NCI-H1417 (cell line): ENCODE measurements at regions not wholly inside any gene's neighbourhood (a gene's known extent, or its start where the extent isn't known, plus 50 kb on each side); places are given as distances from the start of the nearest gene placed in this dataset.

Source experiments
- DNase-seq, 3 experiments: peaks; one replicate each; lab custom pipeline; 2025; lab: John Stamatoyannopoulos, UW

DNA sequence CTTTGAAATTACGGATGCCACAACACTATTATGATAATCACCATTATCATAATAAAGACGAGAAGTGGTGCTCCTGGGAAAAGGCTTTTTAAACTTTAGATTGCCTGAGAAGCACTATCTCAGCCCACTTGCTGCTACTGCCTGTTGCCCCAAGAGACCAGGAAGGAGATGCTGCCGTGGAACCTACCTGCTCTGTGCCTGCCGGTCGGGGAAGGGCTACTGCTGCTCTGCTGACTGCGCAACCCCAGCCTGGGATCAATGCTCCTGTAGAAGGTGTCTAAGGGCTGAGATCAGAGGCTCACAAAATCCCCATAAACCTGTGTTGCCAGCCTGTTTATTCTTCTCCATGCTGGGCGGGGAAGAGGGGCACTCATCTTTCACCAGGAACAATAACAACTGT lies 145.3 kb upstream of the VCX3B start:
- peak in 1 of 3 experiments; percentile 3 for DNase-seq

DNA sequence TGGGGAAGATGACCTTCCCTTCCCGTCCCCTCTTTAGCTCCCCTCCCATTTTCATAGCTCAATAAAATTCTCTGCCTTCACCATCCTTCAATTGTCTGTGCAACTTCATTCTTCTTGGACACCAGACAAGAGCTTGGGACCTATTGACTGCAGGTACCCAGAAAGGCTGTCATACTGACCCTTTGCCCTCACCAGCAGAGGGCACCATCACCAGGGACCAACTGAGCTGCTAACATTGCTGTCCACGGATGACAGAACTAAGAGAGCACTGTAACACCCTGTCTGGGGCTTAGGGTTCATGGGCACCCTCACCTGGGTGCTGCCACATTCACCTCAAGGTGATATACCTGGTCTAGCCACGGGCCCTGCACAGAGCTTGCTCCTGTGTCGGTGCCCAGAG lies 141.3 kb upstream of the VCX3B start:
- DNase-seq = no peak

DNA sequence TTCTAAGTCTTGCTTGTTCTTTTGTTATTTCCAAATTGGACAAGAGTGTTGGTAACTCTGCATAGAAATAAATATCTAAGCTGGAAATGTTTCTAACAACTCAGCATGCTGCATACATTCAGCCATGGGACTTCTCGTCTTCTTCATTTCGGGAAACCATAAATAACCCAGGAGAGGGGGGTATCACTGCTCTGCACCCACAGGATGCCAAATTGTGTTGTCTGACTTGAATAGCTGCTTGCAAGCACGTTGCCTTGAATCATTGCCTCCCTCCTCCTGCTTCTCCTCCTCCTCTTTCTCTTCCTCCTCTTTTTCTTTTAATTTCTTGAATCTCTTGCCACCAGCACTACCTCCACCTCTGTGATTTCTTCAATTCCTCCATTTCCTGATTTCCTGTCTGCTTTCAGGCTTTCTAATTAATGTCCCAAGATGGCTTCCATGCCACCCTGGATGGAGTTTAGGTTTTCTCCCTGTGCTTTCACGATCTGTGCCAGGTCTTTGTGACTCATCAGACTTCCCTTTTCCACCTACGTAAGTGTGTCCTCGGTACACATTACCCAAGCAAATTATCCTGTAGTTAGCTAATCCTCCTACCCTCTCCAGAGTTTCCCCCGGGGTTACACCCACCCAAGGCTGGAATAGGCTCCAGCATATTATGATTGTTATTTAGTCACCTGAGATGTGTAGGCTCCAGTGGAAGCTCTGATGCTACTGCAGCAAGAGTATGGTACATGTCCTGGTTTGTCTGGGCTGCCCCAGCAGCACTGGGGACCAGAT lies 122.6 kb upstream of the VCX3B start:
- DNase-seq = no peak

DNA sequence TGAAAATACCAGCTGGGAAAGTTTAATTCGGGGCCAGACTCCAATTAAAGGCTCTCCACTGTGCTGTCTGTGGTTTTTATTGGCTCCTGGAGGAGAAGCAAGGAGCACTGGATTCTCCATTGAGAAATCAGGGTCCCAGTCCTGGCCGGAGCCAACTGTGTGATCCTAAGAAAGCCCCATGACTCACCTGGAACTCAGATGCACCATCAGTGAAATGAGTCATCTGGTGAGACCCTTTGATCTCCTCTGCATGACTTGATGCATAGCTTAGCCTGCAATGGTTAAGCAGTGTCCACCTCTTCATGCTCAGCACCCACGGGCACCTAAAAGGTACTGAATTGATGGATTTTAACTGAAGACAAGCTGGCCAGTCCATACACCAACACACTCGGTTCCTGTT lies 119.2 kb upstream of the VCX3B start:
- no peak for DNase-seq

DNA sequence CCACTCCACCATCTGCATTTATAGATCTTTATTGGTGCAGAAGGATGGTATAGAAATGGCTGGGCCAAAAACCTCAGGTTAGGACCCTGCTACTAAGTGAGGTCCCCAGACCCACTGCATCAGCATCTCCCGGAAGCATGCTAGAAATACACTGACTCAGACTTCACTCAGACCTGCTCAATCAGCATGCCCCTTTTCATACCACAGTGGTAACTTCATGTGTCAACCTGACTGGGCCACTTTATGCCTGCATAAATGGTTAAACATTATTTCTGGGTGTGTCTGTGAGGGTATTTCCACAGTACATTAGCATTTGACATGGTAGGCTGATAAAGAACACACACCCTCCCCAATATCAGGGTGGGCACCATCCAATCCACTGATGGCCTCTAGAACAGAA lies 118.6 kb upstream of the VCX3B start:
- DNase-seq = no peak

DNA sequence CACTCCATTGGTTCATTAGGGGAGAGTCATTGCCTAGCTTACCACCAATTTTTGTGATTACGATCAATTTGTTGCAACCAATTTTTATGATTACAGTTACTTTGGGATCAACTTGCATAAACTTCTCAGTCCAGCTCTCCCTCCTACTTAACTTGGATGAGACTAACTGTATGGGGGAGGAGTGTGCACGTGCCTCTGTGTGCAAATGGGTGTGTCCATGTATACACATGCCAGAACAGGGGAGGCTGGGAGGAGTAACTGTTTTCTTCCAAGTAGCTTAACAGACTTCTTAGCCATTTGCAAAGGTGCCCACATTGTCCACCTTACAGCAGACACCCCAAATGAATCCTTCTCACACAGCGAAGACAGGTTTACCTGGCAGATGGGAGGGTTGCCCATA lies 117.7 kb upstream of the VCX3B start:
- no peak for DNase-seq

DNA sequence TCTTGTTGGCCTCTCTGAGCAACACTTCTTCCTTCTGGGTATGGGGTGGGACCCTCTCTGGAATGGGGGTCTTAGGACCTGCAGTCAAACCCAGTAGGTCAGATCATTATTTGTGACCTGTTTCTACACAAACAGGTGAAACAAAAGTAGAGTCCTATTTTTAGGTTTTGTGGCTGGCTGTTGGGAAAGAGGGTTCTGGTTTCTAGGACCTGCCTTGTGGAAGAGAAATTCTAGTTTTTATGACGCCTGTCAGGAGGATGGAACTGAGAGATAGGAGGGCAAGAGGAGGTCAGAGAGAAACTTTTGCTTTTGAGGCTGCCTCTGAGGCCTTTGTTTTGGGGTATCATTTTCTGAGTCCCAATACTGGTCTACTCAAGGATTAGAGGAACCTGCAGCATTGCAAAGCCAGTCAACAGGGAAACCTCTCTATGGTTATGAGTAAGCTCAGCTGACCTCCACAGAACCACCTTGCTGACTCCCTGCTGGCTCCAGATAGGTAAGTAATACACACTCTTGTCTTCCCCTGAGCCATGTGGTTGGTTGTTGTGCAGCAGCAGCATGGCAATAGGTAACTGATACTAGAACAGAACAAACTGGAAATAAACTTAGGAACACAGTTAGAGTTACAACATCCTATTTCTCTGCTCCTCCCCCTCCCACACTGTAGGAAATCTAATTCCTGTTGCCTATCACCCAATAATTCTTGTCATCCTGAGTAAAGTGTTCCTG lies 114.7 kb upstream of the VCX3B start:
- no peak for DNase-seq

DNA sequence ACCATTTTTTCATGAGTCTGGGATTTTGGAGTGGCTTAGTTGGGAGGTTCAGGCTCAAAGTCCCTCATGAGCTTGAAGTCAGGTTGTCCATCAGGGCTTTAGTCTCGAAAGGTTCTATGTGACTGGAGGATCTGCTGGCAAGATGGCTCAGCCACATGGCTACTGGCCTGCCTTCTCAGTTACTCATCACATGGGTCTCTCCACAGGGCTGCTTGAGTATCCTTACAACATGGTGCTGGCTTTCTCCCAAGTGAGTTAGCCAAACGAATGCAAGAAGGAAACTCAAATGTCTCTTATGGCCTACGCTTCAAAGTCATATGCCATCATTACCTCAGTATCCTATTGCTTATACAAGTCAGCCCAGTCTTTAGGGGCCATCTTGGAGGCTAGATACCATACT lies 106.3 kb upstream of the VCX3B start:
- no peak for DNase-seq

DNA sequence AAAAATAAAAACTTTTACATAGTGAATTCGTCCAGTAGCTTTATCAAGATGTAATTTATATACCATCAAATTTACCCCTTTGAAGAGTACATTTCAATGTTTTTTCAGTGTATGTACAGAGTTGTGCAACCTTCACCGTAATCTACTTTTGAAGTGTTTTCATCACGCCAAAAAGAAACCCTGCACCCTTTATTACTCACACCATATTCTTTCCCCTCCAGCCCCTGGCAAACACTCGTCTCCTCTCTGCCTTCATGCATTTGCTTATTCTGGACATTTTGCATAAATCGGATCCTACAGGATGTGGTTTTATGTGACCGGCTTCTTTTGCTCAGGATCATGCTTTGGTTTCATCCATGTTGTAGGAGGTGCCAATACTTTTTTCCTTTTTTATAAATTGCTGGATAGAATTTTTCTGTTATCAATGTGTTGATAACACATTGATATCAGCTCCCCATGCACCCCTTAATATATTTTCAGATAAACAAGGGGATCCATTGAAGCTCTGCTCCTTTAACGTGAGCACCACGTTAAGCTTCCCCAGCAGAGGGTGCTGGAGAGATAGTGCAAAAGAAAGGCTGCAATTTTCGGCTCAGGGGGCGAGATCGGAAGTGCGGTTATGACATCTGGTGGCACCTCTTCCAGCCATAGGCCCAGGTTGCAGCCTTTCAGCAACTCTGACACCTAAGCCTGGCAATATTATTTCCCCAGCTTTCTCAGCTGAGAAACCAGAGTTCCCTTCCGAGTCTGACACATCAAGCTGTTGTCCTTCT lies 100.1 kb upstream of the VCX3B start:
- DNase-seq = peak; percentile 35 to 66 (median 57)

DNA sequence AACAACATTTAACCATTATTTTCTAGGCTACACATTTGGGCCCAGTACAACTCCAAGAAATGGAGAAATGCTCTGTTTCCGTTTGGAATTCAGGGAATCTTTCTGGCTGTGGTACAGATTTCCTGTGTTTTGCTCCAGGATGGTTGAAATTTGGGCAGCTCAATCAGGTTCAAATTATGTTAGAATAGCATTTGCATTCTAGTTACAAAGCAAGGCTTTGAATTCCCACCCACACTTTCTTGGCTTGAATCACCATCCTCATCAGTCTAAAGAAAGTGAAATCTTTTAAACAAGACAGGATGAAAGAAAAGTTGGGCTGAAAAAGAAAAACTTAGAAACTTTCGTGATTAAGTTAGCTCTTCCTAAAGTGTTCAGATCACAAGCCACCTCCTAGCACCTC lies 98.1 kb upstream of the VCX3B start:
- DNase-seq = no peak

DNA sequence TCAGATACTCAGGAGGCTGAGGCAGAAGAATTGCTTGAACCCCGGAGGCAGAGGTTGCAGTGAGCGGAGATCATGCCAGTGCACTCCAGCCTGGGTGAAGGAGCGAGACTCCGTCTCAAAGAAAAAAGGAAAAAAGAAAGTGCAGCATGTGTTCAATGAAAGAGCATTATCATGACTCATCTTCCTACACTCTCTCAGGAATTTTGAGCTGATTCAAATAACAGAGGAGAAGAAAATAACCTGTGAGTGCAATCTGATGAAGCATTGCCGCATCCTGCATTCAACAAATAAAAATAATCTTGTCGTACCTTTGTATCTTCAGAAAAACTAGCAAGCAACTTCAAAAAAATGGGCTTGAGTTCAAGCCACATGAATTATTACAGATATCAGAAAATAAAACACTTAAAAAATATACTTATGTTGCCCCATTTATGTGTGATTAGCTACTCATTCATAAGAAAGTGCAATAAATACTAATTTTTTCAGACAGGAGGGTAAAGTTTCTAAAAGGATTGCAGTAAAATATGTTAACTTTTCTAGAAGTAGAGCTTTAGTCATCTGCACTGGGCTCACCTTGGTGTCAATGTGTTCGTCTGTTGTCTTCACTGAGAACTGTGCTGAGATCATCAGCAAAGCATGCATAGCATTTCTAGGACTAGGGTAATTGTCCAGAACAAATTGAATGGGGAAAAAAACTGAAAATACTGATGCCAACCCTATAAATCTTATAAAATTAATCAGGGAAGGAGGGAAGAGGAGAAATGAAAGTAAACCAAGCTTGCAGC lies 90.4 kb upstream of the VCX3B start:
- DNase-seq = no peak

DNA sequence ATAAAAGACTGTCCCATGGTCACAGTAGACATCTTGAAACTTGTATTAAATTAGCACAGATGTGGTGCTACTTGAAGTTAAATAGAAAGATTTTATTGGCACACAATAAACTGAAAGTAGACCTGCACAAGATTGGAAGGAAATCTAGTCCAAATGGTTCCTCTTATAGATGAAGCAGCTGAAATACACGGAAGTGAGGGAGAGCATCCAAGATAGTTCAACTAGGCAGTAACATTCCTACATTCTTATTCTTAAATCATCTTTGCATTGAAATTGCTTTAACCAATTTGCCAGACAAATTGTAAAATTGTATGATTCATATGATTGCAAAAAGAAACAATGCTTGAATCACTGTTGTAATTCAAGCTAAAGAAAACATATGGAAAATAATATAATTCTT lies 87.6 kb upstream of the VCX3B start:
- no peak for DNase-seq

DNA sequence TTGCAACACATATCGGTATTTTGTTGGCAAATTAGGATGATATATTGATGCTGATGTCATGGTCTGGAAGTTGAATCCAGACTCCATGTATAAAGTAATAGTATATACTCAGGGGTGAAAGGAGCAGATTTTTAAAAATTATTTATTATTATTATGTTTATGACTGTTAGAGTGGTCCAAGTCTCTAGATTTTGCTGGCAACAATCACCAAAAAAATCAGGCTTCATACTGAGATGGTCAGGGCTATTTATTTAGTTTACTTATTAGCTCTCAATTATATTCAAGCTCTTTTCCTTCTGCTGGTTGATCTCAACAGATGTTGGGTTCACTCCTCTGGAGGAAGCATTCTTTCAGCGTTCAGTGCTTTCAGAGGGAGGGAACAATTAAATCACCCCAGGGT lies 73.9 kb upstream of the VCX3B start:
- no peak for DNase-seq

DNA sequence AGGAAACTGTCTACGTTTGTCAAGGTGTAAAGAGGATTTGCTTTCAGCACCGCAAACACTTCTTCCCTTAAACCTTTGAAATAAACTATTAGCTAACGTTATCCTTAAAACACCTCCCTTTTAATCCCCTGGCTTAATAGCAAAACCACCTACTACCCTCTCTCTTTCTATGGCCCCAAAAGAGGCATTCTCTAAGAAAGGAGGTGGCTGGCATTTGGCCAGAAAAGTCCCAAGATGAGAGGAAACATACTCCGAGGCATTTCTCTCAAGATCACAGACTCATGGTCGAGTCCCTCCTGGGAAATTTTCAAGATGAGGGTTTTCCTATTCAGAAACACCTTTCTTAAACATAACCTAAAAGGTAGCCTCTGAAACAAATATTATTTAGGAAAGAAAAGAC lies 60.6 kb upstream of the VCX3B start:
- no peak for DNase-seq

DNA sequence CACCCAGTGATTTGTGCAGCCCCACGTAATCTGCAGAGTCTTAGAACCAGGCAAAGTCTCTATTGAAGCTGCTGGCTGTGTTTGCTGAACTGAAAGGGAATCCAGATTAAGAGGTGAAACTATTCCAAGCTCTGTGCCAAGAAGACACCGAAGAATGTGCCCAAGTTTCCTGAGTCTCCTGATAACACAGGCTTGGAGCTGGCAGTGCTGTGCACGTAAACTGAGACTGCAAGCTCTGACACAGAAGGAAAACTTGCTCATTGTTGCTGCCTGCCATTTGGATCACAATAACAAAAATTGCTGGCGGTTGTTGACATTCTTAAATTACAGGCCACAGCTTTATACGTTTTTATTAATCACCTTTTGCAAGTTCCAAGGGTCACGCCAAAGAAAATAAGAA lies 60.2 kb upstream of the VCX3B start:
- no peak for DNase-seq

DNA sequence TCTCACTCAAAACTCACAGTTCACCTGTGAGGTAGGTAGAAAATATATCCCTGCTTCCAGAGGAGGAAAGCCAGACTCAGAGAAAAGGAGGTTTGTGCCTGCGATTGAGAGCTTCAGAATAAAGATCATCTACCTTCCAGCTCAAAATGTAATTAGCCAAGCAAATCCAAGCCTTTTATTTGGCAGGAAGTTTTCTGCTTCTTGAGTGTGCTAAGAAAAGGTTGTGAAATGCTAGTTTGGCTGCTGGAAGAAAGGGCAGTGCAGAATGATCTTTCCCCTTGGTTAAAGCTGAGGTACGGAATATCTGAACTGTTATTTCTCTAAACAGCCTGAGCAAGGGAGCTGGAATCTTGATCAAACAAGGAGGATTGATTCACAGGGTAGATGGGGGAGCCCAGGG lies 59.7 kb upstream of the VCX3B start:
- DNase-seq = no peak

DNA sequence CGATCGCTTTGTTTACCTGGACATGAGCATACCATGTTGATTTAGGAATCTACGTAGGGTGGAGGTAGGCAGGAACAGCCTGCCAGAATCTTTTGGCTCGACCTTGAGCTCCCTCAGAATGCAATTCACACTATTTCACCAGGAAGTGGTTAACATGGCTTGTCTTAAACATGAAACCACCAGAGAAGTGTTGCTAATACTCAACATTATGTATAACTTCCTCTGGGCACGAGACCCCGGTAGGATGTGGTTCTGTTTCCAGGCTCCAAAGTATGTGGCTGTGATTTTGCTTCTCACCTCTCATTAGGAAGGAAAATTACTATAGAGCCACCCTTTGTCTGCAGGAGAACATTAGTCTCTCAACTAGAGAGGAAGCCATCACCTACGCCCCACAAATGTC lies 59.0 kb upstream of the VCX3B start:
- no peak for DNase-seq

DNA sequence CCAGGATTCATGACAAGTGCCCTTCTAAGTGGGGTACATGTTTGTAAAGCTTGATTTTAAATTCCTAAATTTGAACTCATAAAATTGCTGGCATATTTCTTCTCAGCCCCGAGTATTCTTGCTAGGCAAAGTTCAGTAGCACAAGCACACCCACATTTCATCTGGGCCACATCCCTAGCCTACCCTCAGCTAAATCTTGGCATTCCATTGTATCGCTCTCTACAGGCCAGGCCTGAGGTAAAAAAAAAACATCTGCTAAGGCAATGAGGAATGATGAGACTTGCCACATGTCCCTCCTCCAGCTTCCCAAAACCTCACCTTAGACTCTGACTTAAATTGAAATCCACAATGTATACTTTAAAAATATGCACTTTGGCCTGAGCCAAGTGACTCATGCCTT lies 51.4 kb upstream of the VCX3B start:
- DNase-seq = no peak
